ENCODE measurements at regions not wholly inside any gene's neighbourhood (a gene's known extent, or its start where the extent isn't known, plus 50 kb on each side); places are given as distances from the start of the nearest gene placed in this dataset.

DNA sequence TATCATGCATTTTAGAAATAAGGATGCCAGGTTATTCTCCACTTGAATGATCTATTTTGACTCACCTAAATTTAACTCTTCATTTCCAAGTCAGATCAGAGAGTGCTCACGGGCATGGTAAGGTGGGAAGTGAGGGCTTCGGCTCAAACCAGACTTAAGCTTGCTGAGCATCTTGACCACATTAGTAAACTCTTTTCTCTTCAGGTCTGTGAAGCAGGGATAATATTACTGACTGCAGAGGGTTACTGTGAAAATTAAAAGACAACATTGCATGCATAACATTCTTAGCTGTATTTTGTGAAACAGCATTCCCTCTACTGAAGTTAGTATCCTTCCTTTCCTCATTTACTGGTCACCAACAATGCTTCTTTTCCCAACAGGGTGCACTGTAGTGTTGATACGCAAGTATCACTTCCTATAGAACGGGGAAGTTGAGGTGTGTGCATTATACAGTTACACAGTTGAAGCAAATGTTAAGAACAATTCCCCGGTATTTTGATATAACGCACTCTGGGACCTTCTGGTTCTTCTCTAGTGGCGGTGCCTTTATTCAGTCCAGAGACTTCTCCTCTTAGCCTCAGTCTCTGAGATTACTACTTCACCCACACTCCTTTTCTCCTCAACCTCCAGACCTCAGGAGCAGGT, 74.1 kb upstream of the MNS1 start:
- TF ChIP-seq, protein P1, sequence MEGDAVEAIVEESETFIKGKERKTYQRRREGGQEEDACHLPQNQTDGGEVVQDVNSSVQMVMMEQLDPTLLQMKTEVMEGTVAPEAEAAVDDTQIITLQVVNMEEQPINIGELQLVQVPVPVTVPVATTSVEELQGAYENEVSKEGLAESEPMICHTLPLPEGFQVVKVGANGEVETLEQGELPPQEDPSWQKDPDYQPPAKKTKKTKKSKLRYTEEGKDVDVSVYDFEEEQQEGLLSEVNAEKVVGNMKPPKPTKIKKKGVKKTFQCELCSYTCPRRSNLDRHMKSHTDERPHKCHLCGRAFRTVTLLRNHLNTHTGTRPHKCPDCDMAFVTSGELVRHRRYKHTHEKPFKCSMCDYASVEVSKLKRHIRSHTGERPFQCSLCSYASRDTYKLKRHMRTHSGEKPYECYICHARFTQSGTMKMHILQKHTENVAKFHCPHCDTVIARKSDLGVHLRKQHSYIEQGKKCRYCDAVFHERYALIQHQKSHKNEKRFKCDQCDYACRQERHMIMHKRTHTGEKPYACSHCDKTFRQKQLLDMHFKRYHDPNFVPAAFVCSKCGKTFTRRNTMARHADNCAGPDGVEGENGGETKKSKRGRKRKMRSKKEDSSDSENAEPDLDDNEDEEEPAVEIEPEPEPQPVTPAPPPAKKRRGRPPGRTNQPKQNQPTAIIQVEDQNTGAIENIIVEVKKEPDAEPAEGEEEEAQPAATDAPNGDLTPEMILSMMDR (IDR thresholded peaks at IDR 0.05): no peak
- intact Hi-C loops (cut with DNase I): no loop called here
- Histone ChIP-seq H3K4me3 (no peak overlapping the region), H3K27me3 (no peaks in the 10 kb centered on the region), H3K27ac (no peak overlapping the region), H3K4me1 (no peaks in the 10 kb centered on the region), H3K36me3 (no peaks in the 10 kb centered on the region), H3K9me3 (no peaks in the 10 kb centered on the region)
- ATAC-seq (no peak), DNase-seq (no peak), FAIRE-seq (no peak)
- WGBS, 2 donors: 88 to 92% methylated on average over 7 of the region's 7 CpGs

DNA sequence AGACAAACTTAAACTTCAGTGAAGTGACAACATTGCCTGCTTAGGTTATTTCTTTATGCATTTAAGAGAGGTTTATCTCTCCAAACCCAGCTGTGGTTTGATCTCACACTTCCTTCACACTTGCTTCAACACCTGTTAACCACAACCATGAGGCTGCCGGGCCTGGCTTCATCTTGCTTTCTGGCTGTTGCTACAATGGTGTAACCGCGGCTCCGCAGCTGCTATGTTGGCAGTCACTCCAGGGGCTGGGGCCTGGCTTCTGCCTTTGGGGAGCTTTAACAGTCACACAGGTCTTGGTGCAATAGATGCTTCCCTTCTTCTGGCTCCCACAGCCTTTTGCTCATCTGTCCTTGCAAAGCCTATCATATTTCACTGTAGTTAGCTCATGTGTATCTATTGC, 72.9 kb upstream of the MNS1 start:
- Histone ChIP-seq H3K4me1 (no peaks in the 10 kb centered on the region), H3K27ac (no peak overlapping the region), H3K4me3 (no peak overlapping the region), H3K9me3 (no peaks in the 10 kb centered on the region), H3K27me3 (no peaks in the 10 kb centered on the region), H3K36me3 (no peaks in the 10 kb centered on the region)
- 51 to 53% methylated on average over 4 of the region's 4 CpGs for WGBS, 2 donors
- no peak for DNase-seq
- ATAC-seq: no peak
- intact Hi-C loops (cut with DNase I): no loop called here
- TF ChIP-seq, protein P1 (IDR thresholded peaks at IDR 0.05): no peak
- no peak for FAIRE-seq

DNA sequence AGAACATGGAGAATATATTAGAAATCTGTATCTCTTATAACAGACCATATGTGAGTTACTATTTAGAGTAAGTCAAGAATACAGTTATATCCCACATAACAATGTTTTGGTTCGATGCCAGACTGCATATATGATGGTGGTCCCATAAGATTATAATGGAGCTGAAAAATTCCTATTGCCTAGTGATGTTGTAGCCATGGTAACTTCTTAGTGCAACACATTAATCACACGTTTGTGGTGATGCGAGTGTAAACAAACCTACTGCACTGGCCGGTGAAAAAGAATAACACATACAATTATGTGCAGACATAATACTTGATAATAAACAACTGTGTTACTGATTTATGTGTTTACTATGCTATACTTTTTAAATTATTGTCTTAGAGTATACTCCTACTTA, 69.8 kb upstream of the MNS1 start:
- no peaks in the 10 kb centered on the region for H3K9me3 ChIP-seq
- FAIRE-seq (no peak), ATAC-seq (no peak), DNase-seq (no peak)
- intact Hi-C loops (cut with DNase I): no loop called here
- no peak overlapping the region for H3K27ac ChIP-seq
- no peaks in the 10 kb centered on the region for H3K36me3 ChIP-seq
- WGBS, 2 donors: 72 to 79% methylated on average over 4 of the region's 4 CpGs
- no peaks in the 10 kb centered on the region for H3K4me1 ChIP-seq
- TF ChIP-seq, protein P1 (IDR thresholded peaks at IDR 0.05): no peak
- no peaks in the 10 kb centered on the region for H3K27me3 ChIP-seq
- H3K4me3 ChIP-seq: no peak overlapping the region

DNA sequence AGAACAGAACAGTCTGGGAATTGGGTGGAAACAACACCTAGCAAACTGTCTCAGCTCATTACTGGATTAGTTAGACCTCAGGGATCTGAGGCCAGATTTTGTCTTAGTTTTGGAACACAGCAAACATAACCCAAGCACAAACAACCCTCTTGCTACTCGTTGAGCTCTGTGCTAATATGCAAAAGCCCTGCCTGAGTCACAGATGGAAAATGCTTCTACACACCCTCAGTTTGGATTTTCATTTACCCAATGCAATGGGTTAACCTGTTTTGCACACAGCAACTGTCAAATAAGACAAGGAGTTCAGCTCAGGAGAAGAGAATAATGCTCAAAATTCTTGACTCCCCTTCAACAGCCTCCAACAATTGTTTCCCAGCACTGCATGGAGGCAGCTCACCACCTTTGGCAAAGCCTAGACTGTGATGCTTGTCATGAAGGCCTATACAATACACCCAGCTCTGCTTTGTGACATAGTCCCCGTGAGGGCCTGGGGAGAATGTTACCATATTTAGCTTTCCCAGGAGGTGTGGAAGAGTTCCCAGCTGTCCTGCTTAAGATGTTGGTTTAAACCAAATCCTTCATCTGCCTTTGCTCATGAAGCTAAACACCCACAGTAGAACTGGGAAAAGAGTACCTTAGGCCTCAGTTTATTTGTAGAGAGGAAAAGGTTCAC, 68.9 kb upstream of the MNS1 start:
- intact Hi-C loops (cut with DNase I): no loop called here
- Histone ChIP-seq H3K4me3 (no peak overlapping the region), H3K36me3 (no peaks in the 10 kb centered on the region), H3K9me3 (no peaks in the 10 kb centered on the region), H3K27me3 (no peaks in the 10 kb centered on the region), H3K4me1 (no peaks in the 10 kb centered on the region), H3K27ac (no peak overlapping the region)
- FAIRE-seq: no peak
- 49 to 53% methylated on average over 2 of the region's 2 CpGs for WGBS, 2 donors
- DNase-seq: no peak
- no peak for ATAC-seq
- TF ChIP-seq, protein P1 (IDR thresholded peaks at IDR 0.05): no peak
